ENCODE measurements at regions not wholly inside any gene's neighbourhood (a gene's known extent, or its start where the extent isn't known, plus 50 kb on each side); places are given as distances from the start of the nearest gene placed in this dataset.

DNA sequence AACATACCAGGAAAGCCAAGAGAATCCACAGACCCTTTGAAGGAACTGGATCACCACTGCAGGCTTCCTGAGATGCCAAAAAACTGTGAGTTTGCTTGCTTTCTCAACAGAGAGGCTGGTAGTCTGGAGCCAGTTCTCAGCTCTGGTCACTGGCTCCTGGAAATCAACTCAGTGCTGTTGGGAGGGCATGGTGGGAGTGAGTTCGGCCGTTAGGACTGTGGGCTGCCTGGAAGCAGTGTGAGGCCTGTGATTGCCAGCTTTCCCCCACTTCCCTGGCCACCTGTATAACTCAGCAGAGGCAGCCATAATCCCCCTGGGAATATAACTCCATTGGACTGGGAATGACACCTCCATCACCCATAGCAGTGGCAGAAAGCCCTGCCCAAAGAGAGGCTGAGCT, 122.0 kb upstream of the FSTL5 start:
- no peak for TF ChIP-seq POLR2A (IDR thresholded peaks at IDR 0.05; ENCODE audit: extremely low read depth, insufficient read length)
- TF ChIP-seq CTCF (IDR thresholded peaks at IDR 0.05; ENCODE audit: low read depth, low read length) = no peak

All from NB4 (cell line).